IPS DF 6.9 (cell line): ENCODE measurements at regions not wholly inside any gene's neighbourhood (a gene's known extent, or its start where the extent isn't known, plus 50 kb on each side); places are given as distances from the start of the nearest gene placed in this dataset.

Experiments
- DNase-seq: peaks from one replicate; pipeline ENCODE4 v3.0.0-alpha.2; 2013; ENCODE audit warnings: low read depth, low spot score
- H3K27ac ChIP-seq: one replicate; pipeline ENCODE4 v1.5.1; 2013; ENCODE audit warnings: low read length, control low read depth
- H3K27me3 ChIP-seq: 2 replicates; pipeline ENCODE4 v1.6.1; 2013; ENCODE audit warnings: mild to moderate bottlenecking, low read length; ENCODE audit not compliant: control insufficient read depth, insufficient read depth
- H3K36me3 ChIP-seq: 2 replicates; pipeline ENCODE4 v1.6.1; 2013; ENCODE audit warnings: low read length; ENCODE audit not compliant: control insufficient read depth, insufficient read depth
- H3K4me1 ChIP-seq: 2 replicates; pipeline ENCODE4 v1.6.1; 2013; ENCODE audit warnings: low read length; ENCODE audit not compliant: control insufficient read depth, insufficient read depth
- H3K4me3 ChIP-seq: 2 replicates; pipeline ENCODE4 v1.5.1; 2013; ENCODE audit warnings: mild to moderate bottlenecking, low read length
- H3K9me3 ChIP-seq: 2 replicates; pipeline ENCODE4 v1.6.1; 2013; ENCODE audit warnings: low read length, inconsistent platforms; ENCODE audit not compliant: control insufficient read depth, insufficient read depth
- WGBS: extraction: QIAGEN DNeasy Blood & Tissue Kit; methylation state at CpG from one replicate; pipeline ENCODE4 v1.1.7; 2013; ENCODE audit warnings: mixed read lengths, missing lambda C conversion rate; ENCODE audit not compliant: insufficient read length, insufficient coverage; 5-methylcytosine and 5-hydroxymethylcytosine counted together

- Histone ChIP-seq H3K36me3 (no peaks in the 10 kb centered on the region), H3K27ac (no peak overlapping the region), H3K4me1 (no peaks in the 10 kb centered on the region), H3K4me3 (no peak overlapping the region), H3K9me3 (peaks cover 3% of the 10 kb centered on the region; the same call in 1 of the 2 replicates), H3K27me3 (no peaks in the 10 kb centered on the region)
- no CpG with 5 or more reads among the region's 5 CpGs for WGBS
- no peak for DNase-seq
These were observed 96.8 kb upstream of the C1orf21 start for GRCh38 chr1:184289825-184290550.

GRCh38 chr1:184291701-184292100 is 95.1 kb upstream of the C1orf21 start:
- H3K4me1 ChIP-seq = no peaks in the 10 kb centered on the region
- peaks cover 3% of the 10 kb centered on the region; the same call in 1 of the 2 replicates for H3K9me3 ChIP-seq
- no peaks in the 10 kb centered on the region for H3K27me3 ChIP-seq
- H3K36me3 ChIP-seq = no peaks in the 10 kb centered on the region
- no peak overlapping the region for H3K27ac ChIP-seq
- WGBS = no CpG with 5 or more reads among the region's 3 CpGs
- no peak overlapping the region for H3K4me3 ChIP-seq
- DNase-seq = no peak

DNA sequence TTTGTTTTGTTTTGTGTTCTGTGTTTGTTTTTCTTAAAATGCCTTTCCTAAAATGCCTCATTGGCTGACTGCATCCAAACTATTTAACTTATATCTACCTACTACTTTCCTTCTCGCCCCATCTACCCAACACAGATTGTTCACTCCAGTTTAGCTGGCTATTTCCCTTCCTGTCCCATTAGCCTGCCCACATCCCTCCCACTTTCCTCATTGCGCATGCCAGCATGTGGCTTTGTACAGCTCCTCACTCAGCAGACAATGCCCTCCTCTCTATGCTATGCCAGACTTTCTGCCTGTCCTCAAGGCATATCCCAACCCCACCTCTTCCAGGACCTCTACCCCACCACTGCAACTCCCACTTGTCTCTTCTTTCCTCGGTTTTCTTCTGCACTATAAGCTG is 94.7 kb upstream of the C1orf21 start:
- Histone ChIP-seq H3K4me1 (no peaks in the 10 kb centered on the region), H3K36me3 (no peaks in the 10 kb centered on the region), H3K9me3 (peaks cover 3% of the 10 kb centered on the region; the same call in 1 of the 2 replicates), H3K4me3 (no peak overlapping the region), H3K27me3 (no peaks in the 10 kb centered on the region), H3K27ac (no peak overlapping the region)
- WGBS = 100% methylated on average over 1 of the region's 3 CpGs
- DNase-seq = no peak

DNA sequence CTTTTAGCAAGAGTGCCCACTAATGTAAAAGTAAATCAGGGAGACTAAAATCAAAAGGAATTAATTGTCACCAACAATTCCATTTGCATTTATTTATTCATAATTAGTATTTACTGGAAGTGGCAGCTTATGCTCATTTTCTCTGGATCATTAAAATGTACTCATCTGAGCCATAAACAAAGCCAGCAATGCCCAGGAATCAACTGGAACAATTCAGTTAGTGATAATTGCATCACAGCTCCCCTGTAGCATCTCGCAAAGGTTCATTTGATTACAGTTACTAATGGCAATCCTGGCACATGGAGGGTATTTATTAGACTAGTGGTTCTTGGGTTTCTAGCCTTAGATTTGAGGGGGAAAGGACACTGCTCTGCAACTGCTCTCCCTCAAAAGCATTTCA is 92.7 kb upstream of the C1orf21 start:
- WGBS = no CpG with 5 or more reads among the region's 1 CpG
- Histone ChIP-seq H3K36me3 (no peaks in the 10 kb centered on the region), H3K27ac (no peak overlapping the region), H3K4me1 (peaks cover 4% of the 10 kb centered on the region; the same call in 1 of the 2 replicates), H3K9me3 (peaks cover 3% of the 10 kb centered on the region; the same call in 1 of the 2 replicates), H3K27me3 (no peaks in the 10 kb centered on the region), H3K4me3 (no peak overlapping the region)
- no peak for DNase-seq

DNA sequence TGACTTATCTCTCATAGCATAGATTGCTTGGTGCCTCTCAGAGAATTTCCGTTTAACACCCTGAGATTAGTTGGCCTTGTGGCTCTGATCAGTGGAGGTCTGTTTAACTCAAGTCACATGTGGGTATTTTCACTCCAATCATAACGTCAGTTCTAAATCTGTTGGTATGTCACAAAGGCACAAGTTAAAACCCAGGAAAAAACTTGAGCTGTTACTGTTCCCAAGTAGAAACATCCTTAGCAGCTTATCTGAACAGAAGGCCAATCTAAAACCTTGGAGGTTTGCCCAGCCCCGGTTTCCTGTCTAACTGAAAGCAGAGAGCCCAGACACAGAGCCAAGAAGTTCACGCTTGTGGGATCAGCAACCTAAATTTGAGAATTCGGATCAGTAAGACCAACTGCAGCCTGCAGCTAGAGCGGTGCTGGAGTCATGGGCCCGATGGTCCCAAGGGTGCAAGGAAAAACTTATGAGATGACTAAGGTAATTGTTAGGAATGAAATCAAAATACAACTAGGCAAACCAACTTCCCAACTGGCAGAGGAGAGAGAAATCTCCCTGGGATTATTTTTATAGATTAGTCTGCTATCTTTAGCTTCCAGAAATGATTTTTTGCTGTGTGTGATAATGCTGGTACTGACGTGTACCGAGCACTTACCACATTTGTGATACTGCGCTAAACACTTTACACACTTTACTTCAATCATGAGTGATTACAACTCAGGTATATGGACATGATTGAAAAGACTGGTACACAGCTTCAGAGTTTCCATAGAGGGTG is 90.2 kb upstream of the C1orf21 start:
- WGBS = no CpG with 5 or more reads among the region's 10 CpGs
- no peaks in the 10 kb centered on the region for H3K36me3 ChIP-seq
- H3K4me3 ChIP-seq = no peak overlapping the region
- no peaks in the 10 kb centered on the region for H3K27me3 ChIP-seq
- H3K4me1 ChIP-seq = peaks cover 4% of the 10 kb centered on the region; the same call in 1 of the 2 replicates
- DNase-seq = no peak
- H3K27ac ChIP-seq = no peak overlapping the region
- H3K9me3 ChIP-seq = no peaks in the 10 kb centered on the region

GRCh38 chr1:184297244-184297750 is 89.5 kb upstream of the C1orf21 start:
- no CpG with 5 or more reads among the region's 3 CpGs for WGBS
- Histone ChIP-seq H3K27ac (no peak overlapping the region), H3K4me3 (no peak overlapping the region), H3K4me1 (peaks cover 4% of the 10 kb centered on the region; the same call in 1 of the 2 replicates), H3K27me3 (no peaks in the 10 kb centered on the region), H3K9me3 (no peaks in the 10 kb centered on the region), H3K36me3 (no peaks in the 10 kb centered on the region)
- DNase-seq = no peak

- Histone ChIP-seq H3K27ac (no peak overlapping the region), H3K4me3 (no peak overlapping the region), H3K4me1 (peaks cover 4% of the 10 kb centered on the region; the same call in 1 of the 2 replicates), H3K27me3 (no peaks in the 10 kb centered on the region), H3K36me3 (no peaks in the 10 kb centered on the region), H3K9me3 (no peaks in the 10 kb centered on the region)
- WGBS = no CpG with 5 or more reads among the region's 6 CpGs
- DNase-seq = no peak
These were observed 88.1 kb upstream of the C1orf21 start for GRCh38 chr1:184298440-184299405.

DNA sequence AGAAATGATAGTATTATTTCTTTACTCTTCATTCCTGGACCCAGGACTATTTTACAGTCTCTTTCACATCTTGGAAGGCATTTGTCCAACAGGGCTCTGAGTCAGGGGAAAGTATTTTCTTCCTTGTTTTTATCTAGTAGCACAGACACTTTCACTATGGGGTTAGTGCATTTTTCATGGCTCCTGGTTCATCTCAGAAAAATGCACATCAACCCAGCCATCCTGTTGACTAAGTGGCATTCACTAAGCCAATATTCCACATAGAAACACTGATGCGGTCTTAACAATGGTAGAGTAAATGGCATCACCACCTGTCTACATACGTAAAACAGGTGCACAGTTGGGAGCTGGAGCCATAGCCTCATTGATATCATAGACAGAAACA is 87.4 kb upstream of the C1orf21 start:
- no CpG with 5 or more reads among the region's 2 CpGs for WGBS
- peaks cover 4% of the 10 kb centered on the region; the same call in 1 of the 2 replicates for H3K4me1 ChIP-seq
- H3K27me3 ChIP-seq = no peaks in the 10 kb centered on the region
- H3K36me3 ChIP-seq = no peaks in the 10 kb centered on the region
- H3K9me3 ChIP-seq = no peaks in the 10 kb centered on the region
- no peak for DNase-seq
- H3K4me3 ChIP-seq = no peak overlapping the region
- H3K27ac ChIP-seq = no peak overlapping the region

DNA sequence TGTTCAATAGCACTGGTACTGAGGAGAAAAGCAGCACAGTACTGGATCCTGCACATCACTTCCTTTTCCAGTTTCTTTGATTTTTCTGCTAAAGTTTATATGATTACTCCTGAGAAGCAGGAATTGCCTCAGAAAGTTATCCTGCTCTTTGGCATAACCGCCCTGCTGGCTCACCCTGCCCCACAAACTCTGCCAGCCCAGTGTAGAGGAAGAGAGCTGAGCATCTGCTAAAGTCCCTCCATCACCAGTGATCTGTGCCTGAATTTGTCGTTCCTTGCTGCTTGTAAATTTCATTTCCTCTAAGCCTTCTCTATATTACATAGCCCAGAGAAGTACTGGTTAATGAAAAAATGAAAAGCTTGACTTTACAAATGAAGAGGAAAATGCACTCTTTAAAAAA is 87.0 kb upstream of the C1orf21 start:
- H3K27ac ChIP-seq = no peak overlapping the region
- no peaks in the 10 kb centered on the region for H3K9me3 ChIP-seq
- WGBS = no CpG with 5 or more reads among the region's 2 CpGs
- H3K4me1 ChIP-seq = peaks cover 4% of the 10 kb centered on the region; the same call in 1 of the 2 replicates
- no peak for DNase-seq
- no peak overlapping the region for H3K4me3 ChIP-seq
- no peaks in the 10 kb centered on the region for H3K36me3 ChIP-seq
- no peaks in the 10 kb centered on the region for H3K27me3 ChIP-seq

DNA sequence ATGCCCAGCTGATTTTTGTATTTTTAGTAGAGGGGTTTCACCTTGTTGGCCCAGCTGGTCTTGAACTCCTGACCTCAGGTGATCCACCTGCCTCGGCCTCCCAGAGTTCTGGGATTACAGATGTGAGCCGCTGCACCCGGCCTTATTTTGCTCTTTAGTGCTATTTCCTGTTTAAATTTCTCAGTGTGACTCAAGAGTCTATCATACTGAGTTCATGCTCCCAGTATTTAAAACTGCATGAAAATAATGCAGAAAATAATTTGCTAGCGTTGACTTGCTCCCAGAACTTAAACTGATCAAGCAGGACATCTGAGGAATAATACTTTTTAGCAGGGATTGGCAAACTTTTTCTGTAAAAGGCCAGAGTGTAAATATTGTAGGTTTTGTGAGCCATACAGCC is 86.4 kb upstream of the C1orf21 start:
- H3K36me3 ChIP-seq = no peaks in the 10 kb centered on the region
- no peak overlapping the region for H3K27ac ChIP-seq
- peaks cover 4% of the 10 kb centered on the region; the same call in 1 of the 2 replicates for H3K4me1 ChIP-seq
- H3K4me3 ChIP-seq = no peak overlapping the region
- H3K9me3 ChIP-seq = no peaks in the 10 kb centered on the region
- no CpG with 5 or more reads among the region's 4 CpGs for WGBS
- no peak for DNase-seq
- H3K27me3 ChIP-seq = no peaks in the 10 kb centered on the region
